GM21526 (cell line): ENCODE measurements at regions not wholly inside any gene's neighbourhood (a gene's known extent, or its start where the extent isn't known, plus 50 kb on each side); places are given as distances from the start of the nearest gene placed in this dataset.

Experiments
- ATAC-seq: cut with Tn5 transposase; IDR thresholded peaks from one replicate; pipeline ENCODE4 v1.9.1; 2021; ENCODE audit warnings: moderate library complexity; ENCODE audit not compliant: unreplicated experiment, low FRiP score

DNA sequence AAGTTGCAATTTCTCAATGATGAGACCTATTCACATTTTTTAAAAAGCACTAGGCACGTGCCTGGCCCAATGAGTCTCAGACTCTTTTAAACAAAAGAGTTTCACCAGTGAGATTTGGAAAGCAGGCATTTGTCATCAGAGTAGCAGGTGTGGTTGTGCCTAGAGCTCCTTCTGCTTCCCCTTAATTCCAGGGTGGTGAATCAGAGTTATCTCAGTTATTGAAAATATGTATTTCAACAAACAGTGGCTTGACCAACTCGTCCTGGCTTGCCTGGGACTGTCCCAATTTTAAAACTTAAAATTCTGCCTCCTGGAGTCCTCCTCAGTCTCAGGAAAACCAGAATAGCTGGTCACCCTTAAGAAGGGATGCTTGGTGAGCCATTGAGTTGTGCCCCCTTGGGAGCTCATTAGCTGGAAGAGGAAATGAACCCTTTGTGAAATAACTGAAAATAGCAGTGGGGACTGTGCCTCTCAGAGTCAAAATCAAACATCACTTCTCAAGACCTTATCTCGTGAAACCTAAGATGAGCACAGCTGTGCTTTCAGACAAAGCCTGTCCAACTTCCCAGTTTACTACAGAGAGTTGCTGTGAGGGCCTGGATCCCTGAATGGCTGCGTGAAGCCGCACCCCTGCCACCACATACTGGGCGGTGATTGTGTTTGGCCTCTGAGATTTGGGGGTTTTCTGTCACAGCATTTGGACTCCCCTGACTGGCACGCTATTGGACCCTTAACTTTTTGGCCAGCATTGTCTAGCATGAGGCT lies 116.3 kb downstream of the ANKRD60 start:
- ATAC-seq, result no peak

DNA sequence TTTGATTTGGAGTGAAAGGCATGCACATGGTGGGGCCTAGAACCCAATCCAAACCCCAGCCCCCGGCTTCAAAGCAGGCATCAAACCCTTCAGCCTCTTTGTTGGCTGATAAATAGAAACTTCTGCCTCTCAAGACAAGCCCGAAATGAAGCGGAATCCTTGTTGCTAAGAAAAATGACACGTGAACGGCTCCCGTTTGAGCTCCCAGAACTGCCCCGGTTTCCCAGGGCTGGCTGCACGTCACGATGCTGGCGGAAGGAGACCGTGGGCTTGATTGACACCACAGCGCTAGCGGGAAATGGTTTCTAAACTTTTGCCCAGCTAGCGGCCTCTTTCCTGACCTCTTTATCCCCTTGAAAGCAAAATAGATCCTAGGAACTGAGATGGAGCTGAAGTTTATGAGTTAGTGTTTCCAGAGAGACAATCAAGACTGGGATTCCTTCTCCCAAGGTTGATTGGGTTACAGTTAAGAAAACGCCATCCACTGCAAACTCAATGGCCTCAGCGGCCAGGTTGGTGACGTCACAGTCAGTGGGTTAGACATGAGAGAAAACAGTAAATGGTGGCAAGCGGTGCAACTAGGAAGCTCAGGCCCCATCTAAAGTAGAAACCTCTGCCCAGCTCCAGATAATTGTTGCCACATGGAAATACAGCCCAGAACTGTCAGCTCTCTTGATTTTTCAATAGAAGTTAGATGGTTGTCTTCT lies 117.0 kb downstream of the ANKRD60 start:
- no peak for ATAC-seq

DNA sequence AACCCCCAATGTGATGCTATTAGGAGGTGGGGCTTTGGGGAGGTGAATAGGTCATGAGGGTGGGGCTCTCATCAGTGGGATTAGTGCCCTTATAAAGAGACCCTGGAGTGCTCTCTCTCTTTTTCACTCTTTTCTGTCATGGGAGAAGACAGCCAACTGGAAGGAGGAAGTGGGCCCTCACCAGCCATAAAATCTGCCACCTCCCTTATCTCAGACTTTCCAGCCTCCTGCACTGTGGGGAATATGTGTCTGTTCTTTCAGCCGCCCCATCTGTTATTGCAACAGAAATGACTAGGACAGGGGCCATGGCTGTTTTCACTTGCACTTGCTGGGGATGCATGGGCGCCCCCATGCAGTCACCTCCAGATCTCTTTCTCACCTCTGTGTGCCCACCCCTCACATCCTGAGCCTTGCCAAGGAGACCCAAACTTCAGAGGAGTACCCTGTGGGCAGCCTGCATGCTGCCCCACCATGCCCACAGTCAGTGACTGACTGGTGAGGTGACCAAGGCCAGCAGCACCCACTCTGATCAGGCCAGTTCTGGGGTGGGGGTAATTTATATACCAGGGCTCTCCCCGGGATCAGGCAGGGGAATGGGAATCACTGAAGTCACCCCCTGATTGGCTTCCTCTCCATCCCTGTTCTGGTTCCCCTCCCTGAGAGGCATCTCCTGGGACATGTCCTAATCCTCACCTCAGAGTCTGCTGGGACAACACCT lies 118.4 kb downstream of the ANKRD60 start:
- no peak for ATAC-seq

DNA sequence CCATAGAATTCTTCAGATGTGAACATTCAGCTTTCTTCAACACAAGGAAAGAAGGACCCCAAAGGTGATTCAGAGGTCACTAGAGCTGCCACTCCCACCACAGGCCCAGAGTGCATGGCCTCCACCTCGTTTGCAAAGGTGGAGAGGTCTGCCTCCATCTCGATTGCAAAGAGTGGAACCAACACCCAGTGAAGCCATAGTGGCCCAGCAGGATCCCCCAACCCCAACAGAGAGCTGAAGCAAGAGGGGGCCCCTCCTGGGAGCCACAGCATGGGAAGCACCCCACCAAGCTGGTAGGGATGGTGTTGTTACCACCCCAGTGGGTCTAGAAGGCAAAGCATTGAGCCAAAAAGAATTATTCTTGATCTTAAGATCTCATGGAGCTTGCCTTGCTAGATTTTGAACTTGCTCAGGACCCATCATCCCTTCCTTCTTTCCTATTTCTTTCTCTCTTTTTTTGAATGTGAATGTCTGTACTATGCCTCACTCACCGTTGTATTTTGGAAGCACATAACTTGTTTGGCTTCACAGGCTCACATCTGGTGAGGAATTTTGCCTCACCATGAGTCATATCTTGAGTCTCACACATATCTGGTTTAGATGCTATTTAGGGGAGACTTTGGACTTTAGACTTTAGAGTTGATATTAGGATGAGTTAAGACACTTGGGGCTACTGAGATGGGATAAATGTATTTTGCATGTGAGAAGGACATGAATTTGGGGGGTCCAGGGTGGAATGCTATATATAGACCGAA lies 119.2 kb downstream of the ANKRD60 start:
- ATAC-seq, result no peak

DNA sequence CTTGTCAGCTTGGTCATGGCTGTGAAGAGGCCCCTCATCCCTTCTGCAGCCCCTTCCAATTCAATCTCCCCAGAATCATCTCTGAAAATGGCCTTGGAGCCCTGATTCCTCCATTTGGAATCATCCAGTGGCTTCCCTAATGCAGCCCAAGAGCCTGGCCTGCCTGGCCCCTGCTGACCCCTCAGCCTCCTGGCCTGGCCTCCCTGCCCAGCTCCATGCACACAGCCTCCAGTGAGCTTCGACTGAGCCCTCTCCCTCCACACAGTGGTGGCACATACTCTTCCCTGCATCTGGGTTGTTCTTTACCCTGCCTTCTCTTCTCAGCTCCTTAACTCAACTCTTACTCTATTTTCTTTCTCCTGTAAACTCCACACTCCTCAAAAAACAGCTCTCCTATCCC lies 120.9 kb downstream of the ANKRD60 start:
- no peak for ATAC-seq

DNA sequence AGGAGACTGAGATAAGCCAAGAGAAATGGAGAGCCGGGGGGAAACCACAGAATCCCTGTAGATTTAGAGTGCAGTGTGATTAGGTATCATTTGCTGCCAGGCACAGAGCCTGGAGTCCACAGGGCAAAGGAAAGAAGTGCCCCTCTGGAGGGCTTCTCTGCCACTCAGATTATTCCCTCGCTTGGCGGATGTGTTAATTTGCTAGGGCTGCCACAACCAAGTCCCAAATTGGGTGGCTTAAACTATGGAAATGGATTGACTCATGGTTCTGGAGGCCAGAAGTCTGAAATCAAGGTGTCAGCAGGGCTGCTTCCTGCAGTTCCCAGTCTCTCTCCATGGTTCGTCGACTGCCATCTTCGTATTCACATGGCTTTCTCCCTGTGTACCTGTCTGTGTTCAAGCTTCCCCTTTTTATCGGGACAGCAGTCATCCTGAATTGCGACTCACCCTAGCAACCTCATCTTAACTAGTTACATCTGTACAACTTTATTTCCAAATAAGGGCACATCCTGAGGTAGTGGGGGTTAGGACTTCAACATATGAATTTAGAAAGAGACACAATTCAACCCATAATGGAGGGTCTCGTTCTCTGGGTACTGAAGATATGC lies 122.2 kb downstream of the ANKRD60 start:
- ATAC-seq, result no peak

DNA sequence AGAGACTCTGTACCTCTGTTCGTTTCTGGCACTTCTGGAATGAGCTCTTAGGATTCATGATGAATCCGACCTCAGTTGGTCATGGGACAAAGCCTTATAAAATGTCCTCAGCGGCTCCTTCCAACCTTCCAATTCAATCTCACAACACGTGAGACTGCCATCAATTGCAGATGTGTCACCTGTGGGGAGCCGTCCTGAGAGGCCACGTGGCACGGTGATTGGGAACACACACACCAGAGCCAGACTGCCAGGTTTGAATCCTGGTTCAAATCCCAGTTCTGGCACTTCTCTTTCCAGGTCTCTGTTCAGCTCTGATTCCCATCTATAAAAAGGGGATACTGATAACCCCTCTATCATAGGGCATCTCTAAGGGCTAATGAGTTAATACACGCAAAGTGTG lies 124.5 kb downstream of the ANKRD60 start:
- ATAC-seq, result no peak

DNA sequence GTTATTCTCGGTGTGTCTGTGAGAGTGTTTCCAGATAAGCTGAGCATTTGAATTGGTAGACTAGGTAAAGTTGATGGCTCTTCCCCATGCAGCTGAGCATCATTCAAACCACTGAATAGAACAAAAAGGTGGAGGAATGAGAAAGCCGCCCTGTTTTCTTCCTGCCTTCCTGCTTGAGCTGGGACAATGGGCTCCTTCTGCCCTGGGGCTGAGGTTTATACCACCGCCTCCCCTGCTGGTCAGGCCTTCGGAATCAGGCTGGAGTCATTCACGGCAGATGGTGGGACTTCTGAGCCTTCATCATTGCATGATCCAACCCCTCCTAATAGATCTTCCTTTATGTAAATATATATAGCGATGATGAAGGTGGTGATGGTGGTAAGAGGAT lies 124.9 kb downstream of the ANKRD60 start:
- no peak for ATAC-seq

DNA sequence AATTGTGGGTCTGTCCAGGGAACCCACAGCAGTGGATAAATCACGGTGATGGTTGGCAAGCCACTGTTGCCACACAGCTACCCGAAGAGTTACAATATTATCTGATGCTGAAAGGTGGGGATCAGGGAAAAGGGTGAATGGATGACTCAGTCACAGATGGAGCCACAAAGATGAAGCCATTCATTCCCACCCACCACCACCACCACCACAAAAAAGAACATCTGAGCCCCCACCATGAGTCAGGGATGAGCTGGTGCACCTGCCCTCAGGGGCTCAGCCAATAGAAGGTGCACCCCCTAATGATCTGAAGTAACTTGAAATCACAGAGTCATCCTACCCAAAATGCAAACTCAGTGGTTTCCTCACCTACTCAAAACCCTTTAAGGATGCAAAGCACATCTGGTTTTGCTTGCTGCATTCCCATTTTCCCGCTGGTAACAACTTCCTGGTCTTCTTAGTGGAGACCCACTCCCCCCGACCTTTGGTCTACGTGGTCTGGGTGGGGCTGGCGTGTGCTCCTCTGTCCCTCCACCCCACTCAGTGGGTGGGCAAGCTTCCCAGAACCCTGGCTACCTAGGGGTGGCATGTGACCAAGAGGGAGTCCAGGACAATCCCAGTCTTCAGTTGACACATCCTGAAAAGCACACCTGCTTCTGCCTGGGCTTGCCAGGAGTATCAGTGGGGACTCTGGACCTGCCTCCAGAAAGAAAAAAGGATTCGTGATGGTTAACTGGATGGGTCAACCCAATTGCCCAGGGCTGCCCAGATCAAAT lies 125.5 kb downstream of the ANKRD60 start:
- ATAC-seq, result no peak

DNA sequence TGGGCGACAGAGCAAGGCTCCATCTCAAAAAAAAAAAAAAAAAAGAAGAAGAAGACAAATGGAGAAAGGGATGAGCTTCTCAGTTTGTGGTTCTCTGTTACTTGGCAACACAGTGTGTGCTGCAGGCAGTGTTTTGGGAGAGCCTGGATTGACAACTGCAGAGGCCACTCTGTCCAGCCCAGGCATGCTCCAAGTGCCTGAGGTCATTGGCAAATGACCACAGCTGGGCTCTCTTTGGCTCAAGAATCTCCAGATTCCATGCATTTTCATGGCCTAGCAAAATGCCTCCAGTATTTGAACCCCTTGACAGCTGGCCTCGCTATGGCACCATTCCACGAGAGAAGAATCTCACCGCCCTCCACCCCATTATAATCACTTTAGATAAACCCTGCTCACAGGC lies 126.2 kb downstream of the ANKRD60 start:
- ATAC-seq, result no peak

DNA sequence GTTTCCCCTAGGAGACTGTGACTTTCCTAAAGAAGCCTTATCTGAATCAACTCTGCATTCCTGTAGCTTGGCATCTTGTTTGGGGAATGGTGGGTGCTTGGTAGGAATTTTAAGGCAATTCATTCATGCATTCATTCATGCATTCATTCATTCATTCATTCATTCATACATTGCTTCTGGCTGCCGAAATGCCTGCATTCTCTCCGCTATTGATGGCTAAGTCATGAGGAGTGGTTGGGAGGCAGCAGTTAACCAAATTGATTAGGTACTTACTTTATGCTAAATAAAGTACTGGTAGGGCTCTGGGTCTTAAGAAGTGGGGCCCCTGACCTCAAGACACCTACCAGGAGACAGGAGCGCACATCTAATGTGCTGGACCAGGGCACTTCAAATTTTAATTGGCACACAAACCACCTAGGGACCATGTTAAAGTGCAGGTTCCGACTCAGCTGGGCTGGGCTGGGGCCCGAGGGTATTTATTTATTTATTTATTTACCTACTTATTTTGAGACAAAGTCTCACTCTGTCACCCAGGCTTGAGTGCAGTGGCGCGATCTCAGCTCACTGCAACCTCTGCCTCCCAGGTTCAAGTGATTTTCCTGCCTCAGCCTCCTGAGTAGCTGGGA lies 127.6 kb downstream of the ANKRD60 start:
- ATAC-seq, result no peak

DNA sequence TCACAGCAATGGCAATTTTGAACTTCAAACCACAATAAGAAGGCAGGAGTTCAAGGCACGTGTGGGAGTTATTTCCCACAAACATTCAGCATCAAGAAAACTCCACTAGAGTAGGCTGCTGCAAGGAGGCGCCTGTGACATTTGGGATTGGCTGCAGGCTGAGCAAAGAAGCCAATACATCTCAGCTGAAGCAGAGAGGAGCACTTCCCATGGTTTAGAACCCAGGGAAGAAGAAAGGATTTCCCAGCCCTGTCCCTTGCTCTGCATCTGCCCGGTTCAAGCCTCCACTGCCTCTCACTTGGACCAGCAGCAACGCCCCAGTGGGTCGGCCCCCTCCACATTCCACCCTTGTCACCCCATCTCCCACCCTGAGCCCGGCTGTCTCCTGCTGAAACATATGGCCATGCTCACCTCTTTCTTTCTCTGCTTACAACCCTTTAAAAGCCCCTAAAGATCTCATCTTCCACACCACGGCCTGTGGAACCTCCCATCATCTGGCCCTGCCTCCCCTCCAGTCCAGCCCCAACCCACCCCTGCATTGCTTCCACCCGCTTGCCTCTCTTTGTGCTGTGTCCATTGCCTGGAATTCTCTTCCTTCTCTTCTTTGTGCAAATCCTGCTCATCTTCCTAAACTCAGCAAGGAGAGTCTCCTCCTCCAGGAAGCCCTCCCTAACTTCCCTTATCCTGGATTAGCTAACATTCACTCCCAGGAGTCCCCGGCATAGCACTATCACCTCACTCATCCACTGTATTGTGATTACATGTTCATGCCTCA lies 128.3 kb downstream of the ANKRD60 start:
- ATAC-seq, result no peak

DNA sequence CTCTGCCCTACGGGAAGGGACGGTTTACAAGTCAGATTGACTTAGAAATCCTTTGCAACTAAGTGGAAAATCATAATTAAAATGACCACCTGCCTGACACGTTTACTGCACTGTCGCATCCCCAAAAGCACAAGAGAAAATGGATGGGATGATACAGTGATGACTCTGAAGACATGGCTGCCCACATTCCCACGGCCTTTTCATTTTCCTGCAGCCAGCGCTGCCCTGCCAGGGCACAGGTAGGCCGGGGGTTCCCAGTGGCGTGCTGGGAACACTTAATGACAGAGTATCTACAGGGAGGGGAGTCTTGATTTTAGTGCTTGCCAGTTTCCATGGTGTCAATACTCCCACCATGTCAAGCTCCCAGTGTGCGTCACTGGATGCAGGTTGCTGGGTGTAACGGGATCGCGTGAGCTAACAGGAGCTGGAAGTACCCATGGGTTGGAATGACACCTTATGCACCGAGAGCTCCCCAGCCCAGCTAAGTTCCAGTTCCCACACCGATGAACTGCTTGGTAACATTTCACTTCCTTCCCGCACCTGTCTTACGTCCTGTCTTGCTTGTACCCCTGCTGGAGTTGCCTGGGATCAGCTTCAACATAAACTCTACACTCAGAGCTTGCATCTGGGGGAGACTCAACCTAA lies 129.0 kb downstream of the ANKRD60 start:
- no peak for ATAC-seq

DNA sequence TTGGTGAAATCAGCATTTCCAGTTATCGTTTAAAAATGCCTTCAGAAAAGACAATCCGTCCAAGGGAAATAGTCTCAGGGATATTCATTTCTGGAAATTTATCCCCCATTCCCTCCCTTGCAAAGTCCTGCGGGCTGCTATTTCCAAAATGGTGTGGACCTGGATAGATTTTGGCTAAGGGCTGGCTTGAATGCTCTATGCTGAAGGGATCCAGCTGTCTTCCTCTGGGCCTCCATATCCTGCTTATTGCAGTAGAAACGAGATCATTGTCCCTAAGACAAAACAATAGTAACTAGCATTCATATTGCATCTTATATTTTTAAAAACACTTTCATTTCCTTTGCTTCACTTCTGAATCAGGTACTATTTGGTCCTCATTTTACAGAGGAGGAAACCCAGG lies 129.9 kb downstream of the ANKRD60 start:
- ATAC-seq, result no peak

DNA sequence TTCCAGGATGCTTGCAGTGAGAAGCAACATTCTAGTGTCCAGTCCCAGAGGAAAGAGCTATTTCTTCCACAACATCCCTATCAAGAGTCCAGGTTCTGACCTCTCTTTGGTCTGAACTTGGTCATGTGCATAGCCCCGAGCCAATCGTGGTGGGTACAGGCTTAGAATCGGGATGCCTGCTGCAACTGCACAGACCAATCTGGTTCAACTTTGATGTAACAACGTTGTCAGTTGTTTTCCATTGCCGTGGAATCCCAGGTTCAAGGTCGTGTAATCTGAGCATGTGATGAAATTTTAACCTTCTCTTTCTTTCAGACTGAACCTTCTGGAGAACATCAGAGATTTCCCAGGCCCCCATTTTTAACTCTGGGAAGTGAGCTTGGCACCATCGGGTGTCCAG lies 130.5 kb downstream of the ANKRD60 start:
- ATAC-seq, result no peak

DNA sequence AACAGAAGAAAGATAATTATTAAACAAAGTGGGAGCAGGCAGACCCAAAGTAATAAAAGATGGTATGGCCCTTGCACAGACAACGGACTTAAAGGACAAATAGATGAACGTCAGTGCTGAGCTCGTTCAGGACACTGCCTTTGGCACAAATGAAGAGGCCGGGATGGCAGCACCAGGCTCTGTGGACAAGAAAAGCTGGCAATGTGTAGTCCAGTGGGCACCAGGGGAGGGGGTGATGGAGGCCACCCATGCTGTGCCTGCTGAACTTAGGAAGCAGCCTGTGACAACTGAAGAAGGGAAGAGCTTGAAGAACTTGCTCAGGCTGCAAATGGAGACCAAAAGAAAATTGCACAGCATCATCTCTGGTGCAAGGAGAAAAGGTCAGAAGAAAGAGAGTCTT lies 131.0 kb downstream of the ANKRD60 start:
- ATAC-seq, result no peak

DNA sequence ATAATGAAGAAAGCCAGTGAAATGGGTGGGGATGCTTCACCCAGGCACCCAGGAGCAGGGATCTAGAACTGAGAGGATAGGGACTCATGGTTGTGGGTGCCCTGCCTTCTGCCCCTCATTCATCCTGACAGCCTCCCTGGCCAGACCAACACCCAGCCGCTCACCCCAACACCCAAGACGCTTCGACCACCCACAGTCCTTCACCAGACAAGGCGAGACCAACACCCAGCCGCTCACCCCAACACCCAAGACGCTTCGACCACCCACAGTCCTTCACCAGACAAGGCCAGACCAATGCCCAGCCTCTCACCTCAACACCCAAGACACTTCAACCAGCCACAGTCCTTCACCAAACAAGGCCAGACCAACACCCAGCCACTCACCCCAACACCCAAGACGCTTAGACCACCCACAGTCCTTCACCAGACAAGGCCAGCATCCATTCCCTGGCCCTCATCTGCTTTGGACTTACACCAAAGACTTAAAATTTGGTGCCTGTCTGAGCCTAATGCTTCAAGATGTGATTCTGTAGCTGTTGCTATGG lies 131.5 kb downstream of the ANKRD60 start:
- no peak for ATAC-seq

DNA sequence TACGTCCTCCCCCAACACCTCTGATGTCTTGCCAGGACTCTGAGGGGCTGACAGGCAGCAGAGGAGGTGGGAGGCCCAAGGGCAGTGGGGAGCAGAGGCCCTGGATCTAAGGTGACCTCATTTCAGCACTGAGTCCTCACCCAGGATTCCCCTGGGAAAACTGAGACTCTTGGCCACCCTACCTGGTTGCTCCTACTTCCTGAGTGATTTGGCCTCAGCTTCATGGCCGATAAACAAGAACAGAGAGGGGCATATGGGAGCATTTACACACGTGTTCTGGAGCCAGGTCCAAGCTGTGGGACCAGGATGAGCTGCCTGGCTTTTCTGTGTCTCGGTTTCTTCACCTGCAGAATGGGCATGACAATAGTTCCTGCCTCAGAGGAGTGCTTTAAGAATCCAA lies 133.8 kb downstream of the ANKRD60 start:
- ATAC-seq, result no peak
